SJSA1 (cell line): ENCODE measurements at regions not wholly inside any gene's neighbourhood (a gene's known extent, or its start where the extent isn't known, plus 50 kb on each side); places are given as distances from the start of the nearest gene placed in this dataset.

ENCODE experiments used
- DNase-seq, 2 experiments: peaks; one replicate each; pipeline ENCODE4 v3.0.0-alpha.2; 2015 to 2020; ENCODE audit warnings: low spot score in 2 of 2, low read depth in 1 of 2
- H3K27ac ChIP-seq: fragments of 250-450 bp; sonication (Bioruptor Pico); 2 replicates; pipeline ENCODE4 v1.5.1; 2020; ENCODE audit warnings: mild to moderate bottlenecking, moderate library complexity
- H3K27me3 ChIP-seq: fragments of 250-450 bp; sonication (Bioruptor Pico); replicated peaks from 2 replicates; pipeline ENCODE4 v1.5.1; 2020; ENCODE audit warnings: mild to moderate bottlenecking, moderate library complexity
- H3K36me3 ChIP-seq: fragments of 250-450 bp; sonication (Bioruptor Pico); 2 replicates; pipeline ENCODE4 v1.5.1; 2020; ENCODE audit warnings: mild to moderate bottlenecking
- H3K4me1 ChIP-seq: fragments of 250-450 bp; sonication (Bioruptor Pico); replicated peaks from 2 replicates; pipeline ENCODE4 v1.6.1; 2021; ENCODE audit warnings: mild to moderate bottlenecking
- H3K4me3 ChIP-seq: fragments of 250-450 bp; sonication (Bioruptor Pico); 2 replicates; pipeline ENCODE4 v1.5.1; 2020; ENCODE audit warnings: mild to moderate bottlenecking
- H3K9me3 ChIP-seq: fragments of 250-450 bp; sonication (Bioruptor Pico); replicated peaks from 2 replicates; pipeline ENCODE4 v1.5.1; 2020; ENCODE audit warnings: mild to moderate bottlenecking

DNA sequence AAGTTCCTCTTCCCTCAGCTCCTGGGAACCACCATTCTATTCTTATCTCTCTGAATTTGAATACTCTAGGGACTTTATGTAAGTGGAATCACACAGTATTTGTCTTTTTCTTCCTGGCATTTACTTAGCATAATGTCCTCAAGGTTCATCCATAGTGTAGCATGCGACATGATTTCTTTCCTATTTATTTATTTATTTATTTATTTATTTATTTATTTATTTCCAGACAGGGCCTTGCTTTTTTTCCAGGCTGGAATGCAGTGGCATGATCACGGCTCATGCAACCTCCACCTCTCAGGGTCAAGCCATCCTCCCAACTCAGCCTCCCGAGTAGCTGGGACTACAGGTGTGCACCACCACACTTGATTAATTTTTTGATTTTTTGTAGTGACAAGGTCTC is 142.1 kb downstream of the GPBP1 start:
- H3K27ac ChIP-seq = no peak overlapping the region
- DNase-seq = no peak
- H3K27me3 ChIP-seq = no peaks in the 10 kb centered on the region

More for the DNA sequence above, 142.1 kb downstream of the GPBP1 start:
- H3K36me3 ChIP-seq = no peaks in the 10 kb centered on the region
- no peaks in the 10 kb centered on the region for H3K9me3 ChIP-seq
- H3K4me3 ChIP-seq = no peak overlapping the region
- H3K4me1 ChIP-seq = peaks cover 28% of the 10 kb centered on the region
